D341Med (cell line): ENCODE measurements at regions not wholly inside any gene's neighbourhood (a gene's known extent, or its start where the extent isn't known, plus 50 kb on each side); places are given as distances from the start of the nearest gene placed in this dataset.
"Not testable (repeated sequence)": the region's sequence is repeated elsewhere in the genome, so short reads cannot be mapped to it uniquely, and the experiment has no call there.

Experiments
- DNase-seq: peaks from one replicate; pipeline ENCODE4 v3.0.0; 2012; ENCODE audit warnings: low spot score

GRCh38 chr9:106758911-106759310 is 104.1 kb upstream of the ZNF462 start:
- no peak for DNase-seq

GRCh38 chr9:106761493-106761892 is 101.5 kb upstream of the ZNF462 start:
- no peak for DNase-seq

- DNase-seq, result no peak
Measured at GRCh38 chr9:106766616-106767015, 96.3 kb upstream of the ZNF462 start.

- DNase-seq, result peak; percentile 76
Measured at GRCh38 chr9:106769331-106769730, 93.6 kb upstream of the ZNF462 start.

DNA sequence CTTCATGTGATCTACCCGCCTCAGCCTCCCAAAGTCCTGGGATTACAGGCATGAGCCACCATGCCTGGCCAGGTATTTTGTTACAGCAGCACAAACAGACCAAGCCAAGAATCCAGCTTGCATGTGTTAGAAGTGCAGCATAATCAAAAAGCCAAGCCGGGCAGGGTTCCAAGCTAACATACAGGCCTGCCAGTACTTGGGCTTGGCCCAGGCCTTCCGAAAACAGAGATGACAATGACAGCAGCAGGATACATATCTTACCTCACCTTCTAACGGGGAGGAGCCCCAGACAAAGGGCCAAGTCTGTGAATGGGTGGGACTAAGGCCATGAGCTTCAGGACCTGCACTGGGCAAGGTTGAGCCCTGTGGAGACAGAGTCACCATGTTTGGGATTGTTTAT is 91.4 kb upstream of the ZNF462 start:
- no peak for DNase-seq

DNA sequence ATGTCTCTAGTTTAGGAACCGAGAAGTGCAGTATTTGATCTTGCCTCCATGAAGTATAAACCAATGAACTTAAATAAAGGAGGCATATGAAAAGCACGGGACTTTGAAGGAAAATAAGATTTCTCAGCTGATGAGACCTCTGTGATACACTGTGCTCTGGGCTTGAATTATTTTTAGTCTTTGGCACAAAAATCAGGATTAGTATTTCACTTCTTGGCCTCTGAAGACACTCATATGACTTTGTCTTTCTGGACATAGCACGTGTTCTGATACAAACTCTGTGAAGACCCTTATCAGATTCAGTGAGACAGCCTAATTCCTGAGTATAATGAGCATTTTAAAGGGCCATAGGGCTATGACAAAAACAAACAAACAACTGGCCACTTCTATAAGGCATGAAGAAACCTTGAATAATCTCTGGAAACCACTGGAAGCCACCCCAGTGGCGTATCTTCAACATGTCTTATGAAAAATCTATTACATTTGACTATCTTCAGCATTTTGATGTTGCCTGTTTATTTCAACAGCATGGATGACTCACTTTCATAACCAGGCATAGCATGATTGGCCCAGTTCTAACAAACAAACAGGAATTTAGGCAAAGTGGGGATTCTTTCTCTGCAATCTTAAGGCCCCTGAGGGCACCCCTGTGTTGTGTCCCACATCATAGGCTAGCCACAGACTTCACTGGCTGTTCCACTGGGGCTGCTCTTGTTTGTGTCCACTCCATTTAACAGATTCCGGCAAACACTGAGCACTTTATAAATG is 90.3 kb upstream of the ZNF462 start:
- no peak for DNase-seq

DNA sequence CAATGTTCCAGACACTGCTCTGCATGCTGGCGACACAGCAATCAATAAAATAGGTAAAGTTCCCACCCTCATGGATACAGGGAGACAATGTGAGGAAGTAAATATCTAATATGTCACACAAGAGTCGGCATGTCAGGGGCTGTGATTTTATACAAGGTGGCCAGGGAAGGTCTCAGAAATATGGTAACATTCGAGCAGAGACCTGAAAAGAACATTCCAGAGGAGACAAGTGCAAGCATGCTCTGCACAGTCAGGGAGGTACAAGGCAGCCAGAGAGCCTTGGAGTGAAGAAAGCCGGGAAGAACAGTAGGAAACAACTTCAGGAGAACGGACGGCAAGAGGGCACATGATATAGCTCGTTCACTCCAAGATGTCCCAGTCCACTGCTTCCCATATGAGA is 89.2 kb upstream of the ZNF462 start:
- no peak for DNase-seq

DNA sequence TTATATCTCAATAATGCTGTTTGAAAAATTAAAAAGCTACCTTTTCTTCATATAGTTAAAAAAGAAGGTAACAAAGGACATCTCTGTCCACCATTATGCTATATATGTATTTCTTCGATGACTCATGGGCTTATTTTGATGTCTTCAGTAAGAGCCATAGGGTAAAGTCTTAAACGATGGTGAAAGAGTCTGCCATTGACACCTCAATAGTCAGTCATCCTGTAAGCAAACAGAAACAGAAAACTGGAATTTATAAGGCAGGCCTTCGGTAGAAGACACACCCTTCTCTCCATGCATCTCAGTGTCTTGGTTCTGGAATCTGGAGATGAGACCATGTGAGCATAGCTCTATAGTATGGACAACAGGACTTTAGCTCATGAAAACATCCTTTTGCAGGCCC is 87.0 kb upstream of the ZNF462 start:
- no peak for DNase-seq

- DNase-seq, result no peak
Measured at GRCh38 chr9:106779796-106780195, 83.2 kb upstream of the ZNF462 start.

- DNase-seq, result no peak
Measured at GRCh38 chr9:106783121-106783520, 79.8 kb upstream of the ZNF462 start.

DNA sequence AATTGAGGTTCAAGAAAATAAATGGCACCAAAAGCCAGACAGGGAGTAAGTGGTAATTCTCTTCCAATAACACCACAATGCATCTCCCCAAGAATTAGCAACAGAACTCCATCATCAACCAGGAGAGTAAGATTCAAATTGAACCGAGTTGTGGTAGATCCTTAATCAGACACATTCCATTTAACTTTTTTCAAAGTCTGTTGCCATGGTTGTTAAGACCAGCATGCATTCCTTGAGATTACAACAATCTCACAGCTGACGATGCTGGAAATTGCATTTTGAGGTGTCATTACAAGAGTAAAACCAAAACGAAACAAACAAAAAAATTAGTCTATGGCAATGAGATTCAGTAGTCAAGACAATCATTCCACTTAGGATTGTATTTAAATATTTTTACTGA is 78.9 kb upstream of the ZNF462 start:
- DNase-seq, result no peak

DNA sequence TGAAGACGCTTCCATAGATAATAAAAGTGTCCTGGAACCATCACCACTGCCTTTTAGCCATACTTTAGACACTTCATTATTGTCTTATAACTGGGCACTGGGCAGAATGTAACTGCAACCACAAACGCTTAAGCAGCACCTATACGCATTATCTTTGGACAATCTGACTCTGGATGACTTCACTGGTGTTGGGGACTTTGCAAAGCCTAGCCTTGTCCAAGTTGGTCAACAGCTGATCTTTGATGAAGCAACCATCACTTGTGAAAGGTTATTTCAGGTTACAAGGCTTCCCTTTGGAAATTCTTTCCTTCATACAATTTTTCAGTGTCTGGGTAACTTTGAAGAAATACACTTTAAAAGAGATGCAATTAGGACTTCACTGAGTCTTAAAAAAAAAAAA is 77.8 kb upstream of the ZNF462 start:
- no peak for DNase-seq

GRCh38 chr9:106788021-106788420 is 74.9 kb upstream of the ZNF462 start:
- DNase-seq, result not testable (repeated sequence)

DNA sequence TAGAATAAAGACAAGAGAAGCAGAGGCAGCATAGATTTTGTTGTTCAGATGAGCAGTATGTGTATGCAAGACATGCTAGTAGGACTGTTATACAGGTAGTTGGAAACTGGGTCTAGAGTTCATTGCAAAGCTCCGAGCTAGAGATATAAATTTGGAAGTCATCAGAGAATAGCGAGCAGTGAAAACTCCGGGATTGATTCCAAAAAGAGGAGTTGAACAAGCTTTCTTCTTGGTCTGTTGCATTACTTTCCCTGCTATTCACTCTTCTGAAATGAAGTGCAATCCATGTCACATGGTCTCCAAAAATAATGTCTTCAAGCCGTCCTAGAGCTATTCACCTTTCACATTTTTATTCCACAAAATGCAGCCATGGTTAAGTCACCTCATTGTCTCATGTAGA is 67.9 kb upstream of the ZNF462 start:
- no peak for DNase-seq

DNA sequence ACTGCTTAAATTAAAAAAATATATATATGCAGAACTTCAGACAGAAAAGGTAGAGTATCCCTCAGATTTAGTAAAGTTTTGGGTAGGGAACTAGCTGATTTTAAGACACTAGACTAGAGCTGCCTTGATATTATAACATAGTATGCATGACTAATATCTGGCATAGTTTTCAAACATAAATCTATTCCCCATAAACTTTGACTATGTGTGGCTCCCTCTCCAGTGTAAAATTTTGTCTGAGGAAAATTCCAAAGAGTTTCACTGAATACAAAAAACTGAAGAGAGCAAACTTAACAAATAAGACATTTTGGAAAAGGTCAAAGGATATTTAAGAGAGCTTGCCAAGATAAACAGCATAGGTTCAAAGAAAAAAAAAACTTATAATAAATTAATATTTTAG is 66.2 kb upstream of the ZNF462 start:
- no peak for DNase-seq

DNA sequence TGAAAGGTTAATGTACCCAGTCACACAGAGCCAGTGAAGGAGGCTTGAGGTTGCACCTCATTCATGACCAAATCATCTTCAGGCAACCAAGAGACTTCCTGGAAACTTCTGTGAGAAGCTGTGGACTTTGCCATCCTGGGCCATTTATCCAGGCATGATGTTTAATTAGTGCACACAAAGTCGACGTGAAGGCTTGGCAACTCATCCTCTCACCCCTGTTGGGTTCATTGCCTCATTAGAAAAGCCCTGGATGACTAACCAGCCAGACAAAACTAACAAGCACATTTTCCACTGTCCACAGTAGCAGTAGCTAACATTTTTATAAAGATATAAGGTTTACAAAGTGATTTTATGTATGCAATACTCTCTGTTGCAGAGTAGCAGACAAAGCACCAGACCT is 65.7 kb upstream of the ZNF462 start:
- no peak for DNase-seq

GRCh38 chr9:106798016-106798799 is 64.8 kb upstream of the ZNF462 start:
- DNase-seq, result no peak

- DNase-seq, result no peak
Measured at GRCh38 chr9:106799152-106799551, 63.8 kb upstream of the ZNF462 start.

GRCh38 chr9:106800701-106801270 is 62.2 kb upstream of the ZNF462 start:
- no peak for DNase-seq

DNA sequence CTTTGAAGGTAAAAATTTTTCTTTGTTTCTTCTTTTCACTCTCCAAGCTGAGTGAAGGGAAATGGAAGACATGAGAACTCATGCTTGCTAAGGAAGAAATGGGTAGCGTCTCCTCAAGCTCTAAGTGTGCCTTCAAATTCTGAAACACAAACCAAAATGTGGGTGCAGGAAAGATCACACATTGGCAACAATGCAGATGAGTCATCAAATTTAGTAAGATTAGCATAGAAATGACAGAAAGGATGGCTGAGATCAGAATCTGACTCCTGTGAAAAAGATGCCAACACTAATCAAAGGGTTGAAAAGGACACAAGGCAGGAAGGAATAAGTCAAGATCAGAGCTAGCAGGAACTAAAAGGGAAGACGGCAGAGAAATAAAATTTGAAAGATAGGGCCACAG is 61.1 kb upstream of the ZNF462 start:
- no peak for DNase-seq
